Epithelial cell of esophagus (primary cell): ENCODE measurements at regions not wholly inside any gene's neighbourhood (a gene's known extent, or its start where the extent isn't known, plus 50 kb on each side); places are given as distances from the start of the nearest gene placed in this dataset.

ENCODE experiments used
- DNase-seq: peaks from one replicate; pipeline ENCODE4 v3.0.0; 2010; ENCODE audit warnings: low read depth
- H3K4me3 ChIP-seq: 2 replicates; pipeline ENCODE4 v1.5.1; 2011; ENCODE audit warnings: mild to moderate bottlenecking, low read length, control low read depth
- TF ChIP-seq, protein P1 (sequence below): IDR thresholded peaks from 2 replicates; pipeline ENCODE4 v1.5.1; 2011; ENCODE audit warnings: low read depth, mild to moderate bottlenecking, low read length, control low read depth, inconsistent platforms; ENCODE audit not compliant: insufficient read depth; ENCODE audit errors: missing control alignments

GRCh38 chr4:137663251-137664045 lies 131.2 kb upstream of the PCDH18 start:
- TF ChIP-seq, protein P1, sequence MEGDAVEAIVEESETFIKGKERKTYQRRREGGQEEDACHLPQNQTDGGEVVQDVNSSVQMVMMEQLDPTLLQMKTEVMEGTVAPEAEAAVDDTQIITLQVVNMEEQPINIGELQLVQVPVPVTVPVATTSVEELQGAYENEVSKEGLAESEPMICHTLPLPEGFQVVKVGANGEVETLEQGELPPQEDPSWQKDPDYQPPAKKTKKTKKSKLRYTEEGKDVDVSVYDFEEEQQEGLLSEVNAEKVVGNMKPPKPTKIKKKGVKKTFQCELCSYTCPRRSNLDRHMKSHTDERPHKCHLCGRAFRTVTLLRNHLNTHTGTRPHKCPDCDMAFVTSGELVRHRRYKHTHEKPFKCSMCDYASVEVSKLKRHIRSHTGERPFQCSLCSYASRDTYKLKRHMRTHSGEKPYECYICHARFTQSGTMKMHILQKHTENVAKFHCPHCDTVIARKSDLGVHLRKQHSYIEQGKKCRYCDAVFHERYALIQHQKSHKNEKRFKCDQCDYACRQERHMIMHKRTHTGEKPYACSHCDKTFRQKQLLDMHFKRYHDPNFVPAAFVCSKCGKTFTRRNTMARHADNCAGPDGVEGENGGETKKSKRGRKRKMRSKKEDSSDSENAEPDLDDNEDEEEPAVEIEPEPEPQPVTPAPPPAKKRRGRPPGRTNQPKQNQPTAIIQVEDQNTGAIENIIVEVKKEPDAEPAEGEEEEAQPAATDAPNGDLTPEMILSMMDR: no peak
- no peak for DNase-seq
- H3K4me3 ChIP-seq: no peak overlapping the region

- TF ChIP-seq, protein P1: no peak
- no peak for DNase-seq
- H3K4me3 ChIP-seq: no peak overlapping the region
Measured at GRCh38 chr4:137661693-137662092, 129.4 kb upstream of the PCDH18 start.

- DNase-seq: no peak
- TF ChIP-seq, protein P1: no peak
- H3K4me3 ChIP-seq: no peak overlapping the region
Measured at GRCh38 chr4:137660211-137660610, 127.9 kb upstream of the PCDH18 start.

- DNase-seq: no peak
- H3K4me3 ChIP-seq: no peak overlapping the region
- TF ChIP-seq, protein P1: no peak
Measured at GRCh38 chr4:137659431-137659830, 127.1 kb upstream of the PCDH18 start.

GRCh38 chr4:137656661-137657060 lies 124.4 kb upstream of the PCDH18 start:
- TF ChIP-seq, protein P1: no peak
- no peak overlapping the region for H3K4me3 ChIP-seq
- DNase-seq: no peak

DNA sequence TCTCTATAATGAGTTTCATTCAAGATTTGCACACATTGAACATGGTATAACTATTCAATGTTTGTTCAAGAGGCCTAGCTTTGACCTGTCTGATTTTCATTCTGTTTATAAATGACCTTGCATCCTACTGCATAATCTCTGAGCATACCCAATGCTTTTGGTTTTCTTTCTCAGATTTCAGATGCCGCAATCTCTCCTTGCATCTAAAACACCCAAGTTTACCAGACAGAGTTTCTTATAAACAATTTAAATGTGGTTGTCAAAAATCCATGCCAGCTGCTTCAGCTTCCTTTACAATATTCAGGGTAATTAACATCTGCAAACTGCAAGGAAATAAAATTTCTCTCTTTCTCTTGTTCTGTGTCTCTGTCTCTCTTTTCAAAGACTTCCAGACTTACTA lies 123.0 kb upstream of the PCDH18 start:
- DNase-seq: no peak
- TF ChIP-seq, protein P1: no peak
- no peak overlapping the region for H3K4me3 ChIP-seq

- H3K4me3 ChIP-seq: no peak overlapping the region
- DNase-seq: no peak
- TF ChIP-seq, protein P1: no peak
Measured at GRCh38 chr4:137651128-137651527, 118.8 kb upstream of the PCDH18 start.
